ENCODE measurements at regions not wholly inside any gene's neighbourhood (a gene's known extent, or its start where the extent isn't known, plus 50 kb on each side); places are given as distances from the start of the nearest gene placed in this dataset.

- no peak for DNase-seq (ENCODE audit: low spot score)
- Histone ChIP-seq H3K27ac (ENCODE audit: low read depth in 1 of 2, low read length in 2 of 2) (no peak overlapping the region), H3K9ac (ENCODE audit: low read depth in 1 of 2, low read length in 2 of 2) (no peak overlapping the region), H3K27me3 (ENCODE audit: control insufficient read depth in 4 of 4, insufficient read depth in 4 of 4, low read length in 3 of 4) (no peaks in the 10 kb centered on the region), H3K36me3 (ENCODE audit: control insufficient read depth in 4 of 4, insufficient read depth in 3 of 4, low read depth in 1 of 4, low read length in 3 of 4) (no peaks in the 10 kb centered on the region), H3K9me3 (ENCODE audit: control insufficient read depth in 4 of 4, low read length in 3 of 4) (no peaks in the 10 kb centered on the region), H3K4me3 (ENCODE audit: low read depth in 1 of 3, low read length in 3 of 3) (no peak overlapping the region), H3K4me1 (ENCODE audit: control insufficient read depth in 4 of 4, insufficient read depth in 4 of 4, low read length in 3 of 4) (no peaks in the 10 kb centered on the region)
- 57% methylated on average over 2 of the region's 2 CpGs for WGBS
- TF ChIP-seq JUND (IDR thresholded peaks at IDR 0.05) = no peak
- no peak for TF ChIP-seq RXRA (IDR thresholded peaks at IDR 0.05)
- TF ChIP-seq REST (IDR thresholded peaks at IDR 0.05) = no peak
These were observed 293.6 kb upstream of the PITX2 start for GRCh38 chr4:110916505-110916904.

- H3K36me3 ChIP-seq (ENCODE audit: control insufficient read depth in 4 of 4, insufficient read depth in 3 of 4, low read depth in 1 of 4, low read length in 3 of 4) = no peaks in the 10 kb centered on the region
- no peaks in the 10 kb centered on the region for H3K9me3 ChIP-seq (ENCODE audit: control insufficient read depth in 4 of 4, low read length in 3 of 4)
- no peak overlapping the region for H3K27ac ChIP-seq (ENCODE audit: low read depth in 1 of 2, low read length in 2 of 2)
- DNase-seq (ENCODE audit: low spot score) = no peak
- peaks cover 0 to 1% (median 0%) of the 10 kb centered on the region in 4 donors for H3K27me3 ChIP-seq (ENCODE audit: control insufficient read depth in 4 of 4, insufficient read depth in 4 of 4, low read length in 3 of 4)
- H3K4me3 ChIP-seq (ENCODE audit: low read depth in 1 of 3, low read length in 3 of 3) = no peak overlapping the region
- no peak for TF ChIP-seq HNF4A (conservative IDR thresholded peaks at IDR 0.05)
- TF ChIP-seq NR2F2 (IDR thresholded peaks at IDR 0.05) = no peak
- TF ChIP-seq YY1 (IDR thresholded peaks at IDR 0.05) = no peak
- no peak for TF ChIP-seq FOXA1 (IDR thresholded peaks at IDR 0.05)
- TF ChIP-seq ATF3 (IDR thresholded peaks at IDR 0.05) = no peak
- no peaks in the 10 kb centered on the region for H3K4me1 ChIP-seq (ENCODE audit: control insufficient read depth in 4 of 4, insufficient read depth in 4 of 4, low read length in 3 of 4)
- no peak overlapping the region for H3K9ac ChIP-seq (ENCODE audit: low read depth in 1 of 2, low read length in 2 of 2)
- 34% methylated on average over 1 of the region's 1 CpG for WGBS
These were observed 295.0 kb upstream of the PITX2 start for GRCh38 chr4:110917835-110918234.

GRCh38 chr4:110920990-110921389 lies 298.1 kb upstream of the PITX2 start:
- DNase-seq (ENCODE audit: low spot score) = no peak
- Histone ChIP-seq H3K27ac (ENCODE audit: low read depth in 1 of 2, low read length in 2 of 2) (no peak overlapping the region), H3K36me3 (ENCODE audit: control insufficient read depth in 4 of 4, insufficient read depth in 3 of 4, low read depth in 1 of 4, low read length in 3 of 4) (no peaks in the 10 kb centered on the region), H3K9ac (ENCODE audit: low read depth in 1 of 2, low read length in 2 of 2) (no peak overlapping the region), H3K4me1 (ENCODE audit: control insufficient read depth in 4 of 4, insufficient read depth in 4 of 4, low read length in 3 of 4) (no peaks in the 10 kb centered on the region), H3K4me3 (ENCODE audit: low read depth in 1 of 3, low read length in 3 of 3) (no peak overlapping the region), H3K9me3 (ENCODE audit: control insufficient read depth in 4 of 4, low read length in 3 of 4) (no peaks in the 10 kb centered on the region), H3K27me3 (ENCODE audit: control insufficient read depth in 4 of 4, insufficient read depth in 4 of 4, low read length in 3 of 4) (peaks cover 0 to 4% (median 0%) of the 10 kb centered on the region in 4 donors)
- TF ChIP-seq RXRA (IDR thresholded peaks at IDR 0.05) (no peak), ATF3 (IDR thresholded peaks at IDR 0.05) (no peak), JUND (IDR thresholded peaks at IDR 0.05) (no peak), SP1 (IDR thresholded peaks at IDR 0.05) (no peak), MAX (IDR thresholded peaks at IDR 0.05) (no peak), CTCF (IDR thresholded peaks at IDR 0.05; ENCODE audit: low read depth, low read length, missing input control) (no peak), GABPA (IDR thresholded peaks at IDR 0.05 in 1 of 2, conservative IDR thresholded peaks at IDR 0.05 in 1 of 2) (no peak), EGR1 (IDR thresholded peaks at IDR 0.05; ENCODE audit: low read depth in 2 of 2) (no peak), TAF1 (conservative IDR thresholded peaks at IDR 0.05) (no peak), FOXA2 (IDR thresholded peaks at IDR 0.05) (no peak), YY1 (IDR thresholded peaks at IDR 0.05) (no peak), REST (IDR thresholded peaks at IDR 0.05) (no peak), ZBTB33 (IDR thresholded peaks at IDR 0.05) (no peak), HNF4A (conservative IDR thresholded peaks at IDR 0.05) (no peak), HNF4G (IDR thresholded peaks at IDR 0.05) (no peak)
- WGBS = 92% methylated on average over 2 of the region's 2 CpGs

All from liver (tissue), 8 donors.